ENCODE measurements at regions not wholly inside any gene's neighbourhood (a gene's known extent, or its start where the extent isn't known, plus 50 kb on each side); places are given as distances from the start of the nearest gene placed in this dataset.

- TF ChIP-seq CTCF (IDR thresholded peaks at IDR 0.05) (no peak), POLR2A (IDR thresholded peaks at IDR 0.05) (no peak)
Measured at GRCh38 chr2:104790100-104790811, 63.7 kb upstream of the POU3F3 start.
